ENCODE measurements at regions not wholly inside any gene's neighbourhood (a gene's known extent, or its start where the extent isn't known, plus 50 kb on each side); places are given as distances from the start of the nearest gene placed in this dataset.

GRCh38 chr3:66703501-66703900, 202.7 kb upstream of the LRIG1 start:
- no peak for DNase-seq (ENCODE audit: low read depth, low spot score)
- H3K27ac ChIP-seq: no peak overlapping the region
- no peaks in the 10 kb centered on the region for H3K36me3 ChIP-seq (ENCODE audit: insufficient read depth, low read length)
- no peak overlapping the region for H3K9ac ChIP-seq (ENCODE audit: insufficient read length)
- H3K9me3 ChIP-seq (ENCODE audit: low read depth, low read length): no peaks in the 10 kb centered on the region
- H3K4me3 ChIP-seq: no peak overlapping the region
- TF ChIP-seq FOXP2 (optimal IDR thresholded peaks at IDR 0.05; ENCODE audit: control extremely low read depth, extremely low read length, insufficient read depth): no peak
- TF ChIP-seq POLR2AphosphoS5 (IDR thresholded peaks at IDR 0.05; ENCODE audit: borderline replicate concordance, low read depth, low read length): no peak
- no peak for TF ChIP-seq EZH2 (IDR thresholded peaks at IDR 0.05)

GRCh38 chr3:66705076-66705475, 204.3 kb upstream of the LRIG1 start:
- no peak for TF ChIP-seq EZH2 (IDR thresholded peaks at IDR 0.05)
- no peak for TF ChIP-seq POLR2AphosphoS5 (IDR thresholded peaks at IDR 0.05; ENCODE audit: borderline replicate concordance, low read depth, low read length)
- TF ChIP-seq FOXP2 (optimal IDR thresholded peaks at IDR 0.05; ENCODE audit: control extremely low read depth, extremely low read length, insufficient read depth): no peak
- Histone ChIP-seq H3K9ac (ENCODE audit: insufficient read length) (no peak overlapping the region), H3K27ac (no peak overlapping the region), H3K36me3 (ENCODE audit: insufficient read depth, low read length) (no peaks in the 10 kb centered on the region), H3K4me3 (no peak overlapping the region), H3K9me3 (ENCODE audit: low read depth, low read length) (no peaks in the 10 kb centered on the region)
- DNase-seq (ENCODE audit: low read depth, low spot score): no peak

GRCh38 chr3:66706890-66707289, 206.1 kb upstream of the LRIG1 start:
- no peaks in the 10 kb centered on the region for H3K36me3 ChIP-seq (ENCODE audit: insufficient read depth, low read length)

GRCh38 chr3:66709532-66709931, 208.7 kb upstream of the LRIG1 start:
- Histone ChIP-seq H3K9ac (ENCODE audit: insufficient read length) (no peak overlapping the region), H3K4me3 (no peak overlapping the region), H3K9me3 (ENCODE audit: low read depth, low read length) (no peaks in the 10 kb centered on the region), H3K27ac (no peak overlapping the region), H3K36me3 (ENCODE audit: insufficient read depth, low read length) (no peaks in the 10 kb centered on the region)
- no peak for DNase-seq (ENCODE audit: low read depth, low spot score)
- TF ChIP-seq EZH2 (IDR thresholded peaks at IDR 0.05) (no peak), POLR2AphosphoS5 (IDR thresholded peaks at IDR 0.05; ENCODE audit: borderline replicate concordance, low read depth, low read length) (no peak), FOXP2 (optimal IDR thresholded peaks at IDR 0.05; ENCODE audit: control extremely low read depth, extremely low read length, insufficient read depth) (no peak)

More at GRCh38 chr3:66706890-66707289, 206.1 kb upstream of the LRIG1 start:
- no peak for DNase-seq (ENCODE audit: low read depth, low spot score)
- H3K9me3 ChIP-seq (ENCODE audit: low read depth, low read length): no peaks in the 10 kb centered on the region
- H3K27ac ChIP-seq: no peak overlapping the region
- no peak overlapping the region for H3K4me3 ChIP-seq
- TF ChIP-seq POLR2AphosphoS5 (IDR thresholded peaks at IDR 0.05; ENCODE audit: borderline replicate concordance, low read depth, low read length): no peak
- no peak for TF ChIP-seq FOXP2 (optimal IDR thresholded peaks at IDR 0.05; ENCODE audit: control extremely low read depth, extremely low read length, insufficient read depth)
- TF ChIP-seq EZH2 (IDR thresholded peaks at IDR 0.05): no peak
- no peak overlapping the region for H3K9ac ChIP-seq (ENCODE audit: insufficient read length)

DNA sequence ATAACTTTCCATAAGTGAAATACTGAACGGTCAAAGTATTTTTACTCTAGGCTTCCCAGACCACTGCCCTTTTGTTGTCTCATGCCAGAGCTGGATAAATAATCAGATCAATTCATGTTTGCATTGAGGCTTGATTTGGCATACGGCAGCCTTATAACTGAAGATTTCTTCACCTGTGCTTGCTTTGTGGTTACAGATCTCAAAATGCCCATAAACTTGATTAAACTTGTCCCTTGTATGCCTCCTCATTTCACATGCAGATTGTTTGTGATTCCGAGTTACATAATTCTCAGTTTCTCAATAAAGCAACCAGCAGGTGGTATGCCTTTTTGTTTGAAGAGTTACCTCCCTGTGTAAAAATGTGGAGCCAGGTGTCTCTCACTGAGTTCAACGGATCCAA, 211.4 kb upstream of the LRIG1 start:
- Histone ChIP-seq H3K36me3 (ENCODE audit: insufficient read depth, low read length) (no peaks in the 10 kb centered on the region), H3K9me3 (ENCODE audit: low read depth, low read length) (no peaks in the 10 kb centered on the region), H3K9ac (ENCODE audit: insufficient read length) (no peak overlapping the region), H3K4me3 (no peak overlapping the region), H3K27ac (no peak overlapping the region)
- no peak for DNase-seq (ENCODE audit: low read depth, low spot score)
- no peak for TF ChIP-seq FOXP2 (optimal IDR thresholded peaks at IDR 0.05; ENCODE audit: control extremely low read depth, extremely low read length, insufficient read depth)
- TF ChIP-seq EZH2 (IDR thresholded peaks at IDR 0.05): no peak
- TF ChIP-seq POLR2AphosphoS5 (IDR thresholded peaks at IDR 0.05; ENCODE audit: borderline replicate concordance, low read depth, low read length): no peak

DNA sequence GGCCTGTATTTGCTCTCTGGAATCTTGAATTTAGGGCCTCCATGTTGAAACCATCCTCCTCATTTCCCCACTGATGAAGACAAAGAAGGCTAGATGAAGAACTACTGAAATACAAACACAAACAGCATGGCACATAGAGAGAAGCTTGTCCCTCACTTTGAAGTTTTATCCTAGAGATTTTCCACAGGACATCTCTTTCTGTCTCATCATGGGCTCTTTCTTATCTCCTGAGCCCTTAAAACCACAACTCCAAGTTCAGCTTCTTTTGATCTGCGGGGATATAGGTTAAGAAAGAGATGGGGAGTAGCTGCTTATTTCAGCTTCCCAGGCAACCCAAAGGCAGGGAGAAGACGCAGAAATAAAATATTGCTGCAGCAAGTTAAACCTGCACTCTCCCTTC, 213.1 kb upstream of the LRIG1 start:
- no peak for TF ChIP-seq FOXP2 (optimal IDR thresholded peaks at IDR 0.05; ENCODE audit: control extremely low read depth, extremely low read length, insufficient read depth)
- no peak for TF ChIP-seq EZH2 (IDR thresholded peaks at IDR 0.05)
- no peak for TF ChIP-seq POLR2AphosphoS5 (IDR thresholded peaks at IDR 0.05; ENCODE audit: borderline replicate concordance, low read depth, low read length)
- H3K9ac ChIP-seq (ENCODE audit: insufficient read length): no peak overlapping the region
- DNase-seq (ENCODE audit: low read depth, low spot score): no peak
- H3K36me3 ChIP-seq (ENCODE audit: insufficient read depth, low read length): no peaks in the 10 kb centered on the region
- no peaks in the 10 kb centered on the region for H3K9me3 ChIP-seq (ENCODE audit: low read depth, low read length)
- H3K27ac ChIP-seq: no peak overlapping the region
- no peak overlapping the region for H3K4me3 ChIP-seq

- Histone ChIP-seq H3K9me3 (ENCODE audit: low read depth, low read length) (no peaks in the 10 kb centered on the region), H3K27ac (no peak overlapping the region), H3K36me3 (ENCODE audit: insufficient read depth, low read length) (no peaks in the 10 kb centered on the region), H3K4me3 (no peak overlapping the region), H3K9ac (ENCODE audit: insufficient read length) (no peak overlapping the region)
- DNase-seq (ENCODE audit: low read depth, low spot score): no peak
- TF ChIP-seq POLR2AphosphoS5 (IDR thresholded peaks at IDR 0.05; ENCODE audit: borderline replicate concordance, low read depth, low read length): no peak
- TF ChIP-seq FOXP2 (optimal IDR thresholded peaks at IDR 0.05; ENCODE audit: control extremely low read depth, extremely low read length, insufficient read depth): no peak
- TF ChIP-seq EZH2 (IDR thresholded peaks at IDR 0.05): no peak
Observed at GRCh38 chr3:66715806-66716205, 215.0 kb upstream of the LRIG1 start.

- Histone ChIP-seq H3K36me3 (ENCODE audit: insufficient read depth, low read length) (no peaks in the 10 kb centered on the region), H3K4me3 (no peak overlapping the region), H3K27ac (no peak overlapping the region), H3K9me3 (ENCODE audit: low read depth, low read length) (no peaks in the 10 kb centered on the region), H3K9ac (ENCODE audit: insufficient read length) (no peak overlapping the region)
- TF ChIP-seq POLR2AphosphoS5 (IDR thresholded peaks at IDR 0.05; ENCODE audit: borderline replicate concordance, low read depth, low read length): no peak
- TF ChIP-seq EZH2 (IDR thresholded peaks at IDR 0.05): no peak
- TF ChIP-seq FOXP2 (optimal IDR thresholded peaks at IDR 0.05; ENCODE audit: control extremely low read depth, extremely low read length, insufficient read depth): no peak
- DNase-seq (ENCODE audit: low read depth, low spot score): no peak
Observed at GRCh38 chr3:66717806-66718205, 217.0 kb upstream of the LRIG1 start.

DNA sequence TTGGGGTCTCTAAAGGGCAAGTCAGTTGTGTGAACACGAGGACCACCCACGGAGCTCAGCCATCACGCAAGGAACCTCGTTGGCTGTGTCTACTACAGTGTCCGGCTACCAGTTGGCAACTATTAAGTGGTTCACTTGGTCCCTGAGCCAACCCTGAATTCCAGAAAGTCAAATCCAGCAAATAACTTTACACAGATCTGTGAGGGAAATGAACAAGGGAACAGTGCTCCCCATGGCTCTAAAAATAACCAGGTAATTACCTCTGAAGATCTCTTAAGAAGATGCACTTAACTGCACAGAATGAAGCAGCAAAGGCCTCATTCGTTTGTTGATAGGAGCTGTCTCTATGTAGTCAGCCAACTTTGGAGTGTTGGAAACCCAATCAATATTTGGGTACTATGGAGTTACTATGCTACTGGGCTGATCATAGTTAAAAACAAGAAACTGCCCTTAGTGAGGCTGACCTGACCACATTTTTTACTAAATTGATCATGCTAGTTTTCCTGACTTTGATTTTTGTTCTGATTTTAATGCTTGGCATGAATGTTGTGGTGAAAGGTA, 219.1 kb upstream of the LRIG1 start:
- DNase-seq (ENCODE audit: low read depth, low spot score): no peak
- Histone ChIP-seq H3K4me3 (no peak overlapping the region), H3K36me3 (ENCODE audit: insufficient read depth, low read length) (no peaks in the 10 kb centered on the region), H3K9me3 (ENCODE audit: low read depth, low read length) (no peaks in the 10 kb centered on the region), H3K9ac (ENCODE audit: insufficient read length) (no peak overlapping the region), H3K27ac (no peak overlapping the region)
- no peak for TF ChIP-seq FOXP2 (optimal IDR thresholded peaks at IDR 0.05; ENCODE audit: control extremely low read depth, extremely low read length, insufficient read depth)
- TF ChIP-seq POLR2AphosphoS5 (IDR thresholded peaks at IDR 0.05; ENCODE audit: borderline replicate concordance, low read depth, low read length): no peak
- TF ChIP-seq EZH2 (IDR thresholded peaks at IDR 0.05): no peak

Data from SK-N-MC (cell line).